Astrocyte (in vitro differentiated cells and primary cell): ENCODE measurements at regions not wholly inside any gene's neighbourhood (a gene's known extent, or its start where the extent isn't known, plus 50 kb on each side); places are given as distances from the start of the nearest gene placed in this dataset.

Source experiments
- DNase-seq: peaks from one replicate; pipeline ENCODE4 v3.0.0-alpha.2; 2010; ENCODE audit warnings: low read depth
- FAIRE-seq: peaks from 2 replicates; lab custom pipeline; 2011; peaks lifted over from hg19 to GRCh38; lab: Jason Lieb, UNC
- H2AFZ ChIP-seq: 2 replicates; pipeline ENCODE4 v1.6.0; 2012; ENCODE audit warnings: low read depth, low read length, inconsistent platforms
- H3K27ac ChIP-seq: 2 replicates; pipeline ENCODE4 v1.5.1; 2011; ENCODE audit warnings: low read depth, low read length, inconsistent platforms
- H3K27me3 ChIP-seq: 2 replicates; pipeline ENCODE4 v1.6.0; 2011; ENCODE audit warnings: low read length, inconsistent platforms; ENCODE audit not compliant: insufficient read depth
- H3K36me3 ChIP-seq: 2 replicates; pipeline ENCODE4 v1.5.1; 2011; ENCODE audit warnings: low read length, inconsistent platforms; ENCODE audit not compliant: insufficient read depth
- H3K4me1 ChIP-seq: 2 replicates; pipeline ENCODE4 v1.5.1; 2011; ENCODE audit warnings: low read length, inconsistent platforms; ENCODE audit not compliant: insufficient read depth
- H3K4me2 ChIP-seq: 2 replicates; pipeline ENCODE4 v1.6.0; 2012; ENCODE audit warnings: low read length, inconsistent platforms
- H3K4me3 ChIP-seq: 2 replicates; pipeline ENCODE4 v1.5.1; 2011; ENCODE audit warnings: low read depth, mild to moderate bottlenecking, low read length, inconsistent platforms; ENCODE audit not compliant: insufficient read depth
- H3K79me2 ChIP-seq: 2 replicates; pipeline ENCODE4 v1.6.0; 2012; ENCODE audit warnings: mild to moderate bottlenecking, low read length, inconsistent platforms; ENCODE audit not compliant: insufficient read depth
- H3K9ac ChIP-seq: 2 replicates; pipeline ENCODE4 v1.6.0; 2012; ENCODE audit warnings: mild to moderate bottlenecking, low read length, inconsistent platforms
- H3K9me3 ChIP-seq: 2 replicates; pipeline ENCODE4 v1.5.1; 2012; ENCODE audit warnings: low read depth, mild to moderate bottlenecking, low read length, inconsistent platforms; ENCODE audit not compliant: insufficient read depth
- H4K20me1 ChIP-seq: 2 replicates; pipeline ENCODE4 v1.6.0; 2012; ENCODE audit warnings: low read length, inconsistent platforms; ENCODE audit not compliant: insufficient read depth
- H3K27ac Mint-ChIP-seq: one replicate; pipeline ENCODE4 v1.8.0; 2021; ENCODE audit warnings: mild to moderate bottlenecking, mixed read lengths; ENCODE audit not compliant: unreplicated experiment
- H3K27me3 Mint-ChIP-seq: one replicate; pipeline ENCODE4 v1.8.0; 2021; ENCODE audit warnings: low read depth, mixed read lengths; ENCODE audit not compliant: unreplicated experiment
- H3K36me3 Mint-ChIP-seq: one replicate; pipeline ENCODE4 v1.8.0; 2021; ENCODE audit warnings: low read depth, mixed read lengths; ENCODE audit not compliant: unreplicated experiment
- H3K4me1 Mint-ChIP-seq: one replicate; pipeline ENCODE4 v1.8.0; 2021; ENCODE audit warnings: low read depth, mixed read lengths; ENCODE audit not compliant: unreplicated experiment
- H3K4me3 Mint-ChIP-seq: one replicate; pipeline ENCODE4 v1.8.0; 2021; ENCODE audit warnings: mild to moderate bottlenecking, moderate library complexity, mixed read lengths; ENCODE audit not compliant: unreplicated experiment
- H3K9me3 Mint-ChIP-seq: one replicate; pipeline ENCODE4 v1.8.0; 2021; ENCODE audit warnings: mild to moderate bottlenecking, mixed read lengths; ENCODE audit not compliant: unreplicated experiment
- CTCF ChIP-seq: IDR thresholded peaks from 2 replicates; pipeline ENCODE4 v1.5.1; 2011; ENCODE audit warnings: low read depth, mild to moderate bottlenecking, inconsistent platforms, low read length, moderate library complexity; ENCODE audit not compliant: insufficient read depth
- EZH2 ChIP-seq: IDR thresholded peaks from 2 replicates; pipeline ENCODE4 v1.6.1; 2012; ENCODE audit warnings: mild to moderate bottlenecking, low read length, inconsistent platforms; ENCODE audit not compliant: insufficient read depth

GRCh38 chr7:145289384-145289783 is 453.5 kb upstream of the TPK1 start:
- H3K4me1 ChIP-seq = no peaks in the 10 kb centered on the region
- no peaks in the 10 kb centered on the region for H3K4me1 Mint-ChIP-seq
- no peak for FAIRE-seq

DNA sequence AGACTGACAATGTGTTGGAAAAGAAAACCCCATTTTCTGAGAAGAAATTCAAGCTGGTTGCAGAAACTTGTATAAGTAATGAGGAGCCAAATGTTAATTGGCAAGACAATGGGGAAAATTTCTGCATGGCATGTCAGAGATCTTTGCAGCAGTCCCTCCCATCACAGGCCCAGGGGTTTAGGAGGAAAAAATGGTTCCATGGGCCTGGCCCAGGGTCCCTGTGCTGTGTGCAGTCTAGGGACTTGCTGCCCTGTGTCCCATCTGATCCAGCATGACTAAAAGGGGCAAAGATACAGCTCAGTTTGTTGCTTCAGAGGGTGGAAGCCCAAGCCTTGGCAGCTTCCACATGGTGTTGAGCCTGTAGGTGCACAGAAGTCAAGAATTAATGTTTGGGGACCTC is 440.3 kb upstream of the TPK1 start:
- Histone ChIP-seq H4K20me1 (no peaks in the 10 kb centered on the region), H3K27ac (no peak overlapping the region), H3K36me3 (no peaks in the 10 kb centered on the region), H3K79me2 (no peaks in the 10 kb centered on the region), H3K9me3 (peaks cover 5% of the 10 kb centered on the region), H3K9ac (no peak overlapping the region), H3K4me2 (no peak overlapping the region), H2AFZ (no peak overlapping the region), H3K27me3 (no peaks in the 10 kb centered on the region), H3K4me1 (no peaks in the 10 kb centered on the region), H3K4me3 (no peak overlapping the region)
- no peaks in the 10 kb centered on the region for H3K27me3 Mint-ChIP-seq
- peaks cover 11% of the 10 kb centered on the region for H3K9me3 Mint-ChIP-seq
- no peak for DNase-seq
- no peak overlapping the region for H3K27ac Mint-ChIP-seq
- H3K36me3 Mint-ChIP-seq = no peaks in the 10 kb centered on the region
- H3K4me3 Mint-ChIP-seq = no peak overlapping the region
- no peak for FAIRE-seq
- no peak for TF ChIP-seq CTCF
- TF ChIP-seq EZH2 = no peak
- H3K4me1 Mint-ChIP-seq = no peaks in the 10 kb centered on the region

More at GRCh38 chr7:145289384-145289783, 453.5 kb upstream of the TPK1 start:
- Histone ChIP-seq H3K79me2 (no peaks in the 10 kb centered on the region), H4K20me1 (no peaks in the 10 kb centered on the region), H3K27ac (no peak overlapping the region), H3K4me2 (no peak overlapping the region), H3K27me3 (no peaks in the 10 kb centered on the region), H3K36me3 (no peaks in the 10 kb centered on the region), H3K4me3 (no peak overlapping the region), H3K9ac (no peak overlapping the region), H2AFZ (no peak overlapping the region), H3K9me3 (no peaks in the 10 kb centered on the region)
- no peak for TF ChIP-seq EZH2
- no peak for TF ChIP-seq CTCF
- no peak overlapping the region for H3K4me3 Mint-ChIP-seq
- H3K27ac Mint-ChIP-seq = no peak overlapping the region
- no peaks in the 10 kb centered on the region for H3K36me3 Mint-ChIP-seq
- peaks cover 1% of the 10 kb centered on the region for H3K9me3 Mint-ChIP-seq
- no peak for DNase-seq
- H3K27me3 Mint-ChIP-seq = no peaks in the 10 kb centered on the region

- no peak for FAIRE-seq
- H3K79me2 ChIP-seq = no peaks in the 10 kb centered on the region
- no peaks in the 10 kb centered on the region for H3K36me3 Mint-ChIP-seq
Observed at GRCh38 chr7:145269418-145270161, 433.7 kb upstream of the TPK1 start.

More at GRCh38 chr7:145269418-145270161, 433.7 kb upstream of the TPK1 start:
- DNase-seq = no peak
- Mint-ChIP-seq H3K27ac (no peak overlapping the region), H3K9me3 (peaks cover 7% of the 10 kb centered on the region), H3K4me1 (no peaks in the 10 kb centered on the region), H3K4me3 (no peak overlapping the region), H3K27me3 (no peaks in the 10 kb centered on the region)
- Histone ChIP-seq H3K4me3 (no peak overlapping the region), H3K9ac (no peak overlapping the region), H3K27ac (no peak overlapping the region), H4K20me1 (no peaks in the 10 kb centered on the region), H3K27me3 (no peaks in the 10 kb centered on the region), H3K9me3 (peaks cover 10% of the 10 kb centered on the region), H2AFZ (no peak overlapping the region), H3K4me1 (no peaks in the 10 kb centered on the region), H3K36me3 (no peaks in the 10 kb centered on the region), H3K4me2 (no peak overlapping the region)
- TF ChIP-seq CTCF = no peak
- TF ChIP-seq EZH2 = no peak
